ENCODE measurements at regions not wholly inside any gene's neighbourhood (a gene's known extent, or its start where the extent isn't known, plus 50 kb on each side); places are given as distances from the start of the nearest gene placed in this dataset.

- H3K27me3 ChIP-seq: no peaks in the 10 kb centered on the region
Measured at GRCh38 chr18:78778651-78779050, 201.0 kb upstream of the SALL3 start.

GRCh38 chr18:78779996-78780718 is 199.5 kb upstream of the SALL3 start:
- 76 to 85% methylated on average over 22 to 29 of the region's 29 CpGs for WGBS, 2 donors
- Histone ChIP-seq H3K27ac (no peak overlapping the region), H3K27me3 (no peaks in the 10 kb centered on the region), H3K4me3 (no peak overlapping the region), H3K9me3 (no peaks in the 10 kb centered on the region), H3K4me1 (no peaks in the 10 kb centered on the region), H3K36me3 (ENCODE audit: low read depth, missing control alignments) (no peaks in the 10 kb centered on the region)
- no peak for DNase-seq
- intact Hi-C loops (cut with DNase I; ENCODE audit: low total_unique reads): no loop called here
- TF ChIP-seq CTCF (IDR thresholded peaks at IDR 0.05): no peak
- TF ChIP-seq POLR2A (IDR thresholded peaks at IDR 0.05): no peak

More at GRCh38 chr18:78778651-78779050, 201.0 kb upstream of the SALL3 start:
- peak; percentile 3 for DNase-seq
- Histone ChIP-seq H3K4me1 (no peaks in the 10 kb centered on the region), H3K27ac (no peak overlapping the region), H3K4me3 (no peak overlapping the region), H3K9me3 (no peaks in the 10 kb centered on the region), H3K36me3 (ENCODE audit: low read depth, missing control alignments) (no peaks in the 10 kb centered on the region)
- WGBS, 2 donors: 93 to 95% methylated on average over 15 of the region's 15 CpGs
- TF ChIP-seq POLR2A (IDR thresholded peaks at IDR 0.05) (no peak), CTCF (IDR thresholded peaks at IDR 0.05) (no peak)
- intact Hi-C loops (cut with DNase I; ENCODE audit: low total_unique reads): no loop called here

- H3K27me3 ChIP-seq: no peaks in the 10 kb centered on the region
- intact Hi-C loops (cut with DNase I; ENCODE audit: low total_unique reads): no loop called here
- no peak overlapping the region for H3K4me3 ChIP-seq
- H3K4me1 ChIP-seq: no peaks in the 10 kb centered on the region
- H3K27ac ChIP-seq: no peak overlapping the region
- no peaks in the 10 kb centered on the region for H3K9me3 ChIP-seq
- 68 to 73% methylated on average over 42 of the region's 42 CpGs for WGBS, 2 donors
- no peak for DNase-seq
- no peaks in the 10 kb centered on the region for H3K36me3 ChIP-seq (ENCODE audit: low read depth, missing control alignments)
- TF ChIP-seq CTCF (IDR thresholded peaks at IDR 0.05) (no peak), POLR2A (IDR thresholded peaks at IDR 0.05) (no peak)
Measured at GRCh38 chr18:78780719-78781600, 198.7 kb upstream of the SALL3 start.

- 82 to 86% methylated on average over 12 to 28 of the region's 28 CpGs for WGBS, 2 donors
- Histone ChIP-seq H3K36me3 (ENCODE audit: low read depth, missing control alignments) (no peaks in the 10 kb centered on the region), H3K9me3 (no peaks in the 10 kb centered on the region), H3K4me1 (no peaks in the 10 kb centered on the region), H3K27me3 (no peaks in the 10 kb centered on the region), H3K4me3 (no peak overlapping the region), H3K27ac (no peak overlapping the region)
- intact Hi-C loops (cut with DNase I; ENCODE audit: low total_unique reads): no loop called here
- DNase-seq: no peak
- TF ChIP-seq CTCF (IDR thresholded peaks at IDR 0.05) (no peak), POLR2A (IDR thresholded peaks at IDR 0.05) (no peak)
Measured at GRCh38 chr18:78781601-78781960, 198.0 kb upstream of the SALL3 start.
